ENCODE measurements at regions not wholly inside any gene's neighbourhood (a gene's known extent, or its start where the extent isn't known, plus 50 kb on each side); places are given as distances from the start of the nearest gene placed in this dataset.

DNA sequence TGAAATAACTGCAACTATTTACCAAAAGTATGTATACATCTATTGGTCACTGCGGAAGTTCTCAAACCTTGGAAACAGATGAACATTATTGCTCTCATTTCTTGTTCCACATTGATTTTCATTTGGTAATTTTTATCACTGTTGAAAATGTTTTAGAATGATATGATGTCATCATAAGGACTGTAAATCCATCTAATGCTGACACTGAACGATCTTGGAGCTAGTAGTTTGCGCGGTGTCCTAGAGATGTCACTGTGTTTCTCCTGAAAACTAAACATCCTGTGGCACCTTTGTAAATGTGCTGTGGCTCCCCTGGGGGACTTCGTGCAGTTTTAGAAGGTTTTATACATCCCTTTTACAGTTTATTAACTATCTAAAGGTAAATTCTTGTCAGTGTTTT lies 73.5 kb downstream of the DNAJB9 start:
- no peak for TF ChIP-seq POLR2AphosphoS5 (IDR thresholded peaks at IDR 0.05)
- TF ChIP-seq, protein P1, sequence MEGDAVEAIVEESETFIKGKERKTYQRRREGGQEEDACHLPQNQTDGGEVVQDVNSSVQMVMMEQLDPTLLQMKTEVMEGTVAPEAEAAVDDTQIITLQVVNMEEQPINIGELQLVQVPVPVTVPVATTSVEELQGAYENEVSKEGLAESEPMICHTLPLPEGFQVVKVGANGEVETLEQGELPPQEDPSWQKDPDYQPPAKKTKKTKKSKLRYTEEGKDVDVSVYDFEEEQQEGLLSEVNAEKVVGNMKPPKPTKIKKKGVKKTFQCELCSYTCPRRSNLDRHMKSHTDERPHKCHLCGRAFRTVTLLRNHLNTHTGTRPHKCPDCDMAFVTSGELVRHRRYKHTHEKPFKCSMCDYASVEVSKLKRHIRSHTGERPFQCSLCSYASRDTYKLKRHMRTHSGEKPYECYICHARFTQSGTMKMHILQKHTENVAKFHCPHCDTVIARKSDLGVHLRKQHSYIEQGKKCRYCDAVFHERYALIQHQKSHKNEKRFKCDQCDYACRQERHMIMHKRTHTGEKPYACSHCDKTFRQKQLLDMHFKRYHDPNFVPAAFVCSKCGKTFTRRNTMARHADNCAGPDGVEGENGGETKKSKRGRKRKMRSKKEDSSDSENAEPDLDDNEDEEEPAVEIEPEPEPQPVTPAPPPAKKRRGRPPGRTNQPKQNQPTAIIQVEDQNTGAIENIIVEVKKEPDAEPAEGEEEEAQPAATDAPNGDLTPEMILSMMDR (IDR thresholded peaks at IDR 0.05) = no peak
- no peak for TF ChIP-seq EP300 (IDR thresholded peaks at IDR 0.05)

Data from esophagus muscularis mucosa (tissue), 4 donors.